Stimulated activated effector memory CD8-positive, alpha-beta T cell treated with anti-CD3 and anti-CD28 coated beads, Interleukin-12 subunit alpha, Interleukin-12 subunit beta, amount 100 ng/mL, for 72 hours (primary cell): ENCODE measurements at regions not wholly inside any gene's neighbourhood (a gene's known extent, or its start where the extent isn't known, plus 50 kb on each side); places are given as distances from the start of the nearest gene placed in this dataset.

Source experiments
- ATAC-seq: fragments of 150-1000 bp; cut with Tn5 transposase; 2 replicates; pipeline ENCODE4 v1.10.0; 2021
- DNase-seq, 2 donors: peaks; one replicate each; pipeline ENCODE4 v3.0.0; 2021 to 2022; ENCODE audit warnings: low spot score in 2 of 2
- H3K27ac Mint-ChIP-seq: one replicate; pipeline ENCODE4 v1.8.0; 2022; ENCODE audit warnings: mild to moderate bottlenecking, mixed read lengths
- H3K36me3 Mint-ChIP-seq: one replicate; pipeline ENCODE4 v1.8.0; 2022; ENCODE audit warnings: mild to moderate bottlenecking, mixed read lengths
- H3K4me1 Mint-ChIP-seq: one replicate; pipeline ENCODE4 v1.8.0; 2022; ENCODE audit warnings: mixed read lengths
- H3K4me3 Mint-ChIP-seq: one replicate; pipeline ENCODE4 v1.8.0; 2022; ENCODE audit warnings: mild to moderate bottlenecking, mixed read lengths
- H3K9me3 Mint-ChIP-seq: one replicate; pipeline ENCODE4 v1.8.0; 2022; ENCODE audit warnings: mixed read lengths

DNA sequence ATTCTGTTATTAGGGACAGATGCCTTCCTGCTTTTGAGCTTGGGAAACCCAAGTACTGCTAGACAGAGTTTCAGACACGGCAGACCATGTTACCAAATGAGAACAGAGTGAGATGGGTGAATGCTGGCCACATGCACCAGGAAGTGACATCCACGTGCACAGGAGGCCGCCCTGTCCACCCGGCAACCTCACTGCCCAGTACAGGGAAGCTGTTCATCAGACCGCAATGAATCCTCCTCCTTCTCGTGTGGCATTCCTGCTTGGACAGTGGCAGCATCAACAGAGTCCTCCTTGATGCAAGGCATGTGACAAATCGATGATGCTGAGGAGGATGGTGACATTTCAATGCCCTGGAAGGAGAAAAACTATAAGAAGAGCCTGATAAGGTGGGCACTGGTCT, 191.0 kb upstream of the SOX1 start:
- no peak overlapping the region for H3K4me3 Mint-ChIP-seq
- DNase-seq (no peak), ATAC-seq (no peak)
- no peaks in the 10 kb centered on the region for H3K36me3 Mint-ChIP-seq
- no peak overlapping the region for H3K27ac Mint-ChIP-seq
- H3K9me3 Mint-ChIP-seq, result no peaks in the 10 kb centered on the region
- H3K4me1 Mint-ChIP-seq, result no peaks in the 10 kb centered on the region

DNA sequence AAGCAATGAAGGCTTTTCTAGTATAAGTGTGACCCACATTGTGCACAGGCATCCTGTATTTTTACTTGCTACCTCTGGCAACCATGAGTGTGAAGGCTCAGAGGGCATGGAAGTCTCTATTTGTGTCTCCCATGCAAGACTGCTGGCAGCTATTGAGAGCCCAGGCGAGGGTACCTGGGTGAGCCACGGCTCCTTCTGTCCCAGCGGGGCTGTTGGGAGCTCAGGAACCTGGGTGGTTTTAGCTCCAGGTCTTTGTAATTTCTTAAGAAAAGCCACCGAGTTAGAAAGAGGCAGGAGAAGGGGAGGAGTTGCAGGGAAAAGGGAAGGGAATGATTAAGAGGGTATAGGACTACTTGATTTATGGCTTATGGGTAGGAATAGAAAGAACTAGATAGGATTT, 190.4 kb upstream of the SOX1 start:
- Mint-ChIP-seq H3K4me3 (no peak overlapping the region), H3K4me1 (no peaks in the 10 kb centered on the region), H3K27ac (no peak overlapping the region), H3K9me3 (no peaks in the 10 kb centered on the region), H3K36me3 (no peaks in the 10 kb centered on the region)
- ATAC-seq (no peak), DNase-seq (no peak)

DNA sequence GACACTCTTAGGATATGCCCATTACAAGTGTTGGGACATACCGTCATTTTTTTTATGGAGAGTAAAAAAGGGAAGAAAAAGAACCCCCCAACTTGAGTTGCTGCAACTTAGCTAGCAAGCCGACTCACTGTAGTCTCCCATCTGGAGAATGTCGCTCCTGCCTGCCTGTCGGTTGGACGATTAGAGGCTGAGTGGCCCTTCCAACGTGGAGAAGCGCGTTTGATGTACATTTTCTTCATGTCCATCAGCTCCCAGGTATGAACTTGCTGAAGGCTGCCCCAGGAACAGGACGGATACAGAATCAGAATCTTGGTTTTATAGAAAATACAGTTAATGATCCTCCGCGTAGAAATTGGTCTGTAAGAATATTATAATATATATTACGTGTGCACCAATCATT, 189.0 kb upstream of the SOX1 start:
- H3K9me3 Mint-ChIP-seq, result no peaks in the 10 kb centered on the region
- no peaks in the 10 kb centered on the region for H3K4me1 Mint-ChIP-seq
- H3K4me3 Mint-ChIP-seq, result no peak overlapping the region
- H3K36me3 Mint-ChIP-seq, result no peaks in the 10 kb centered on the region
- no peak for ATAC-seq
- no peak for DNase-seq
- no peak overlapping the region for H3K27ac Mint-ChIP-seq

DNA sequence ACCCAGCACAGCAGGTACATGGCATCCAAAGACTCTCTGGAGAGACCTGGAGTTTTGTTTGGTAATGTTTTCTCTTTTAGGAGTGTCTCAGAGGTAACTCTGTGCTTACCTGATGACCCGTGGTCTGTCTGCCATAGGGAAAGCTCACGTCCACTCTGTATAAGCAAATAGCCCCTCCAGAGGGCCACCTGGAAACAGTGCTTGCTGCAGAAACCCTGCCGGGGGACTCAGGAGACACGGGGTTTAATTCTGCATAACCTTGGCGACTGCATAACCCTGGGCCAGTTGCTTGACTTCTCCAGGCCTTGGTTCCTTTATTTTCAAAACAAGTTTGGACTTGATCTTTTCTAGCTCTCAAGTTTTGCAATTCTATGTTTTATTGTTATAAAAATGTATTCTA, 187.2 kb upstream of the SOX1 start:
- no peaks in the 10 kb centered on the region for H3K4me1 Mint-ChIP-seq
- H3K4me3 Mint-ChIP-seq, result no peak overlapping the region
- H3K36me3 Mint-ChIP-seq, result no peaks in the 10 kb centered on the region
- ATAC-seq, result no peak
- H3K27ac Mint-ChIP-seq, result no peak overlapping the region
- no peak for DNase-seq
- peaks cover 2% of the 10 kb centered on the region for H3K9me3 Mint-ChIP-seq

DNA sequence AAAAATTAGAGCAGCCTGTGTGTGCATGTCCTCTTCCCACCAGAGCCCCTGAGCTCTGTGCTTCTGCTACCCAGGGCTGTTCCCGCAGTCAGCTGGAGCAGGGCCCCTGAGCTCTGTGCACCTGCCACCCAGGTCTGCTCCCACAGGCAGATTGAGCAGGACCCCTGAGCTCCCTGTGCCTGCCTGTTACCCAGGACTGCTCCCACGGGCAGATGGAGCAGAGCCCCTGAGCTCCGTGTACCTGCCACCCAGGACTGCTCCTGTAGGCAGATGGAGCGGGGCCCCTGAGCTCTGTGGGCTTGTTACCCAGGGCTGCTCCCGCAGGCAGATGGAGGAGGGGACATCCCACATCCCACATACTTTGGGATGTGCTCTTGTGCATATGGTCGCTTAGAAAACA, 186.8 kb upstream of the SOX1 start:
- ATAC-seq, result no peak

DNA sequence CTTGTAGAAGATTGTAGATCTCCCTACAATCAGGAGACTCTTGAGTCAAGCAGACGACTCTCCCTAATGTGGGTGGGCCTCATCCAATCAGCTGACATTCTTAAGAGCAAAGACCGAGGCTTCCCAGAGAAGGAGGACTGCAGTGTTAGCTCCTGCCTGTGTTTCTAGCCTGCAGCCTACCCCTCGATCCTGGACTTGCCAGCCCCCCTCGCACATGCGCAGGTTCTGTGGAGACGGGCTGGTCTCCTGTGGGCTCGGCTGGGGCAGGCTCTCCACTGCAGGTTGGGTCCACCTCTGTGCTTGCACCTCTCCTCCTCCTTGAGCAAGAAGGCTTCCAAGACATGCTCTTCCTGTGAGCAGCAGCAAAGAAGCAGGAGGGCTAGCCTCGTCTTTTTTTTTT, 185.2 kb upstream of the SOX1 start:
- no peaks in the 10 kb centered on the region for H3K36me3 Mint-ChIP-seq
- no peak for ATAC-seq
- no peak overlapping the region for H3K4me3 Mint-ChIP-seq
- H3K4me1 Mint-ChIP-seq, result no peaks in the 10 kb centered on the region
- H3K27ac Mint-ChIP-seq, result no peak overlapping the region
- peaks cover 2% of the 10 kb centered on the region for H3K9me3 Mint-ChIP-seq
- DNase-seq, result no peak

More for the DNA sequence above, 186.8 kb upstream of the SOX1 start:
- Mint-ChIP-seq H3K9me3 (peaks cover 2% of the 10 kb centered on the region), H3K27ac (no peak overlapping the region), H3K4me3 (no peak overlapping the region), H3K36me3 (no peaks in the 10 kb centered on the region), H3K4me1 (no peaks in the 10 kb centered on the region)
- no peak for DNase-seq

DNA sequence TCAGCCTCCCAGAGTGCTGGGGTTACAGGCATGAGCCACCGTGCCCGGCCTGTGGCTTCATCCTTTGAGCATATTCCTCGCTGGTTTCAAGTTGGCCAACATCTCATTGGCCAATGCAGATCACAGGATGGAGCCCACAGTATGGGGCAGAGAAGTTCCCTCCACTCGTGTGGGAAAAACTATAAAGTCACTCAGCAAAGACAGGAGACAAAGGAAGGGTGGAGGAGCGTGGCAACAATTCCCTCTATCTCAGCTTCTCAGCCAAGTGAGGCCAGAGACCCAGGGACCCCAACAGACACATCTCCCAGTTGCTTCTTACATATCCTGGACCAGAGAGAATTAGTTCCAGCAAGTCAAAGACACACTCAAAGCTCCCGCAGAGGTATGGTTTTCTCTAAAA, 184.6 kb upstream of the SOX1 start:
- H3K4me3 Mint-ChIP-seq, result no peak overlapping the region
- no peaks in the 10 kb centered on the region for H3K36me3 Mint-ChIP-seq
- ATAC-seq (no peak), DNase-seq (no peak)
- H3K9me3 Mint-ChIP-seq, result peaks cover 2% of the 10 kb centered on the region
- no peak overlapping the region for H3K27ac Mint-ChIP-seq
- H3K4me1 Mint-ChIP-seq, result no peaks in the 10 kb centered on the region

DNA sequence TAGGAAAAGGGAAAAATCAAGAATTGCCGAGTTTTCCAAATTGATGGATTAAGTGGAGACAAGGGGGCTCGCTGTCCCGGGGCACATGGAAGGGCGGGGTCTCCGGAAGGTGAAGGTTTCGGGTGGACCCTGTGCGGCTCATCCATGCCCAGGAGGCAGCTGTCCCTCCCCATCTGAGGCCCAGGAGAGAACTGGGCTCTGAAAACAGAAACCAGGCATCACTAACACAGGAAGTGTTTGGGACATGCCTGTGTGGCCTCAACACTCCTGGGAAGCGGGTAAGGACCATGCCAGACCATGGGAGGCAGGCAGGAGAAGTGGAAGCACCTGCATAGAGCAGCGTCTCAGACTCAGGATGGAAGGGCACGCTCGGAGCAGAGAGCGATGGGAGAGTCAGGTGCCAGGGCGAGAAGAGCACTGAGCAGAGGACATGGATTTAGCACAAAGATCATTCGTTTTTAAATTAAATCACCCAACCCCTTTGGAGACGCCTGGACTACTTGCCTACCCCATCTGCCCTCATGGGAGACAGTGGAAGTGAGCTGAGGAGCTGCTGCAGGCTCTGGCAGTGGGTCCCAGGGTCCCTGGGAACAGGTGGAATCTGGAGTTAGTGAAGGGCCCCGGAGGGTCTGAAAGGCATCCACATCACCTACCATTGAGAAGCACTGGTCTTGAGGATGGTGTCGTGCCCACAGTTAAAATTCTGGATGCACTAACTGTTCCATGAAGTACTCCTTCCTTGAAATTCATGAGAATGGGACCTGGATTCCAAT, 183.2 kb upstream of the SOX1 start:
- no peak overlapping the region for H3K27ac Mint-ChIP-seq
- ATAC-seq (no peak), DNase-seq (no peak)
- no peaks in the 10 kb centered on the region for H3K36me3 Mint-ChIP-seq
- no peaks in the 10 kb centered on the region for H3K4me1 Mint-ChIP-seq
- no peak overlapping the region for H3K4me3 Mint-ChIP-seq
- H3K9me3 Mint-ChIP-seq, result peaks cover 2% of the 10 kb centered on the region

DNA sequence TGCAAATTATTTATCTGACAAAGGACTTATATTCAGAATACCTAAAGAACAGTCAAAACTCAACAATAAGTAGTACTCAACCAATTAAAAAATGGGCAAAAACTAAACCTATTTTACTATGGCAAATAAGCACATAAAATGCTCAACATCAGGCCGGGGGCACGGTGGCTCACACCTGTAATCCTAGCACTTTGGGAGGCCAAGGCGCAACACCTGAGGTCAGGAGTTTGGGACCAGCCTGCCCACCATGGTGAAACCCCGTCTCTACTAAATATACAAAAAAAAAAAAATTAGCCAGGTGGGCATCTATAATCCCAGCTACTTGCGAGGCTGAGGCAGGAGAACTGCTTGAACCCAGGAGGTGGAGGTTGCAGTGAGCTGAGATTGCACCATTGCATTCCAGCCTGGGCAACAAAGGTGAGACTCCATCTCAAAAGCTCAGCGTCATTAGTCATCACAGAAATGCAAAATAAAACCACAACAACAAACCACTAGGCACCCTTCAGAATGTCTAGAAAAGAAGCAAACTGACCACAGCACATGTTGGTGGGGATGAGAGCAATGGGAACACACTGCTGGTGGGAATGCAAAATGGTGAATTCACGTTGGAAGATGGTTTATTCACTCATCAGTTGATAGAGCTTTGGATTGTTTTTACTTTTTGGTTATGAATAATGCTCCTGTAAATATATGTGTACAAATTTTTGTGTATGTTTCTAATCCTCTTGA, 180.6 kb upstream of the SOX1 start:
- Mint-ChIP-seq H3K4me3 (no peak overlapping the region), H3K36me3 (no peaks in the 10 kb centered on the region)
- no peak for ATAC-seq

DNA sequence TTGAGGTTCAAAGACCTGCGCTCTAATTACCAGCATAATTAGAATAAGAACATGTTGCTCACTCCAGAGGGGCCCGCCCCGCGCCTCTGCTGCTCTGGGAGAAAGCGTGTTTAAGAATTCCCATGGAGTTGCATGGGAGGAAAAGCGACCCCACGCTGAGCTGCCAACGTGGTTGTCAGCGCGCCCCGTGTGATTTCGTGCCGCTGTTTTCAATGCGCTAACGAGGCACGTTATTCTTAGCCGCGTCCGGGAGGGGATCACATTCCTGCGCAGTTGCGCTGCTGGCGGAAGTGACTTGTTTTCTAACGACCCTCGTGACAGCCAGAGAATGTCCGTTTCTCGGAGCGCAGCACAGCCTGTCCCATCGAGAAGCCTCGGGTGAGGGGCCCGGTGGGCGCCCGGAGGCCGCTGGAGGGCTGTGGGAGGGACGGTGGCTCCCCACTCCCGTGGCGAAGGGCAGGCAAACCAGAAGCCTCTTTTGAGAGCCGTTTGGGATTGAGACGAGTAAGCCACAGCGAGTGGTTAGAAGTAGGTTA, 173.8 kb upstream of the SOX1 start:
- DNase-seq (no peak), ATAC-seq (no peak)
- no peaks in the 10 kb centered on the region for H3K36me3 Mint-ChIP-seq
- peaks cover 6% of the 10 kb centered on the region for H3K9me3 Mint-ChIP-seq
- no peaks in the 10 kb centered on the region for H3K4me1 Mint-ChIP-seq
- H3K27ac Mint-ChIP-seq, result no peak overlapping the region
- H3K4me3 Mint-ChIP-seq, result no peak overlapping the region

More for the DNA sequence above, 180.6 kb upstream of the SOX1 start:
- peaks cover 6% of the 10 kb centered on the region for H3K9me3 Mint-ChIP-seq
- H3K27ac Mint-ChIP-seq, result no peak overlapping the region
- H3K4me1 Mint-ChIP-seq, result no peaks in the 10 kb centered on the region
- DNase-seq, result no peak

DNA sequence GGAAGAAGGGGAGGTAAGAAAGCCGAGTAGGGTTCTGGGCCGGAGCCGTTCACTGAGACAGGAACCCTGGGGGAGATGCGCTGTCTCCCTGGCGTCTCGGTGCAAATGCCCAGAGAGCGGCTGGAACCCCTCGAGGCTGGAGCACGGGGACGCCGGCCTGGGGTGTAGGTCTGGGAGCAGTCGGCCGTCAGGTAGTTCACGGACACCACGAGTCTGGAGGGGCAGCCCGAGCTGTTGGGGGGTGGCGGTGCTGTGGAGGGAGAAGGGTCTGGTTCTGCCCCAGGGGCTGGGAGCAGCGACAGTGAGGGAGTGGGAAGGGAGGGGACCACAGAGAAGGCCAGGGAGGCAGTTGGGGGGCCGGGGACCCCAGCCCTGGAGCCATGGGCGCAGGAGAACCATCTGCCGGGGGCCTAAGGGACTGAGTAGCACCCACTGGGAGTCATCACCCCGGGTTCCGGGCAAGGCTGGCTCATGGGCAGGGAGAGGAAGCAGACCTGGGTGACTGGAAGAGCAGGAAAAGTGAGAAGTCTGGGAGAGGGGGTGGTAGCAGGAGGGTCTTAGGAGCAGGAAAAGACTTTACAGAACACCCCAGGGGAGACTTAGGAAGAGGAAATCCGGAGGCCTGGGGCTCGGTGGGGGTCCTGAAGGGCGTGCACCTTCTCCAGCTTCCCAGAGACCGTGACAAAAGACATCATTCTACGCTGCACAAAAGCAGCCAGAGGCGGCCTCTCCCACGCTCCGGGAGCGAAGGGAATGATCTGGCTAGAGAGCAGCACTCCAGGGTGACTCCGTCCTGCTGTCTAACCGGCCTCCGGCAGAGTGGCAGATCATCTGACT, 173.1 kb upstream of the SOX1 start:
- no peaks in the 10 kb centered on the region for H3K4me1 Mint-ChIP-seq
- H3K36me3 Mint-ChIP-seq, result no peaks in the 10 kb centered on the region
- DNase-seq (no peak), ATAC-seq (no peak)
- no peak overlapping the region for H3K27ac Mint-ChIP-seq
- H3K4me3 Mint-ChIP-seq, result no peak overlapping the region
- H3K9me3 Mint-ChIP-seq, result peaks cover 6% of the 10 kb centered on the region

DNA sequence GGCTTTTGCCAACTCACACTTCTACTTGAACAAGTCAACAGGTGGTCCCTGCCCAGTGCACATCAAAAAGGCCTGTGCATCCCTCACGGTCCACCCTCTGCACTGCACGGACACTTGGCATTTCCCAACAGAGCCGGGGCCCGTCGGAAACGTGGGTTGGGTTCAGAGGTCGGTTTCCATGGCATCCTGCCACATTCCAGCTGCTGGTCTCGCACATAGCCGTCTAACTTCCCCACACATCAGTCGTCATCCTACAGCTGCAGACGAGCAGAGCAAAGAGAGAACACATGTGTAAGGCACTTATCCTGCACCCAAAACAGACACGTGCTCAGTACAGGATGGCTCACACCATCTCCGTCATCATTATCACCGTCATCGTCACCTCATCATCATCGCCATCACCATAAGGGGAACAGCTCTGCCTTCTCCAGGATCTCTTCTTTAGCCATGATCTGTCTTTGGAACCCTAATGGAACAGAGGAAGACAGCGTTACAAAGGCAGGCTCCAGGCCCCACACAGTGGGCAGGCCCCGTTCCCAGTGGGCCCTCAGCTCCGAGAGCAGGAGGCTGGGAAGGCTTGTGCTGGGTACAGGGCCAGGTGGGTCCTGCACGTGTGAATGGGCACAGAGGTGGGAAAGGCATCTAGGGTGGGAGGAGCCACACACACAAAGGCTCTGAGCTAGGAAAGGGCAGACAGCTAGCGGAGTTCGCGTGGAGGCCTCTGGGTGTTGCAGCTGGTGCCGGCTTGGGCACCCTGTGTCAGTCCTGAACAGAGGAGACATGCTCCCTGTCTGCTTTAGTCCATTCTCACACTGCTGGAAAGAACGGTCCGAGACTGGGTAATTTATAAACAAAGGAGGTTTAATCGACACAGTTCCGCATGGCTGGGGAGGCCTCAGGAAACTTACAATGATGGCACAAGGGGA, 170.8 kb upstream of the SOX1 start:
- no peak for ATAC-seq
- no peak overlapping the region for H3K4me3 Mint-ChIP-seq
- H3K4me1 Mint-ChIP-seq, result no peaks in the 10 kb centered on the region

DNA sequence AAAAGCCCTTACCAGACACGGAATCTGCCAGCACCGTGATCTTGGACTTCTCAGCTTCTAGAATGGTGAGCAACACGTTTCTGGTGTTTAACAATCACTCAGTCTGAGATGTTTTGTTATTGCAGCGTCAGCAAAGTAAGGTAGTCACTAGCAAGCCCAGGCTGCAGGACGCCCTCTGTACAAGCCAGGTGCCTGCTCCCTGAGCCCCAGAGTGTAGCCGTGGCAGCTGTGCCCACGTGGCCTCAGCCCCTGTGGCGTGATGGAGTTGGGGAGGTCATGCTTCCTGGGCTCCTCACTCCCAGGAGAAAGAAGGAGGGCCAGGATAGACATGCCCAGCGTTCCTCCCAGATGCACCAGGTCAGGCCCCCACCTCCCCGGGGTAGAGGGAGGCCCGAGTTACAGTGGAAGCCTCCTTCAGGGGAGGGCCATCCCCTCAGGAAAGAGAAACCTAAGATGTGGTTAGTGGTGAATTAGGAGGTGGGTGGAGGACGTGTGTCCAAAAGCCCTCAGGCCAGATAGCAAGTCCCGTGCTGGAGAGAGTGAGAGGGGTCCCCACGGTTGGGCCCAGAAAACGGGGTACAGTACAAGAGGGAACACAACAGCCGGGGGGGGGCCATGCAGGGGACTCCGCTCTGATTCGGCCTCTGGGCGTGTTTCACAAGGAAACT, 169.6 kb upstream of the SOX1 start:
- no peaks in the 10 kb centered on the region for H3K4me1 Mint-ChIP-seq
- no peaks in the 10 kb centered on the region for H3K36me3 Mint-ChIP-seq
- H3K4me3 Mint-ChIP-seq, result no peak overlapping the region
- H3K27ac Mint-ChIP-seq, result no peak overlapping the region
- peaks cover 2% of the 10 kb centered on the region for H3K9me3 Mint-ChIP-seq
- ATAC-seq (no peak), DNase-seq (no peak)

More for the DNA sequence above, 170.8 kb upstream of the SOX1 start:
- no peak for DNase-seq
- no peaks in the 10 kb centered on the region for H3K36me3 Mint-ChIP-seq
- H3K27ac Mint-ChIP-seq, result no peak overlapping the region
- peaks cover 2% of the 10 kb centered on the region for H3K9me3 Mint-ChIP-seq

DNA sequence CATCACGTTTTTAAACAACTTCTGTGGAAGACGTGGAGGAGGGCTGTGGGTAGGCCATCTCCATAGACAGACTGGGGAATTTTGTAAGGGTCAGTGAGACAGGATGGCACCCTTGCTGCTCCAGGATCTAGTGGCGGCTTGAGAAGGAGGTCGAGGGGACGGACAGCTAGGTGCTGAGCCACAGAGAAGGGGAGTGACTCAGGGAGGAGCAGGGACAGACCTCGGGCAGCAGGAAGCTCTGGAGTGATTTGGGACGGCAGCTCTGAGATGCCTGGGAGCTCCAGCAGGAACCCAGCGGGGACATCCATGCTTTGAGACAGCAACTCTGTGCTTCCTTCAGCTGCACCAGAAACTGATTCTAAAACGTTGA, 169.1 kb upstream of the SOX1 start:
- no peaks in the 10 kb centered on the region for H3K36me3 Mint-ChIP-seq
- H3K9me3 Mint-ChIP-seq, result peaks cover 2% of the 10 kb centered on the region
- ATAC-seq (no peak), DNase-seq (no peak)
- H3K27ac Mint-ChIP-seq, result no peak overlapping the region
- H3K4me1 Mint-ChIP-seq, result no peaks in the 10 kb centered on the region
- H3K4me3 Mint-ChIP-seq, result no peak overlapping the region
